Ecto neural progenitor cell (in vitro differentiated cells): ENCODE measurements at regions not wholly inside any gene's neighbourhood (a gene's known extent, or its start where the extent isn't known, plus 50 kb on each side); places are given as distances from the start of the nearest gene placed in this dataset.
"Not testable (repeated sequence)": the region's sequence is repeated elsewhere in the genome, so short reads cannot be mapped to it uniquely, and the experiment has no call there.

ENCODE experiments used
- DNase-seq: peaks from one replicate; pipeline ENCODE4 v3.0.0-alpha.2; 2018; ENCODE audit warnings: low spot score

DNA sequence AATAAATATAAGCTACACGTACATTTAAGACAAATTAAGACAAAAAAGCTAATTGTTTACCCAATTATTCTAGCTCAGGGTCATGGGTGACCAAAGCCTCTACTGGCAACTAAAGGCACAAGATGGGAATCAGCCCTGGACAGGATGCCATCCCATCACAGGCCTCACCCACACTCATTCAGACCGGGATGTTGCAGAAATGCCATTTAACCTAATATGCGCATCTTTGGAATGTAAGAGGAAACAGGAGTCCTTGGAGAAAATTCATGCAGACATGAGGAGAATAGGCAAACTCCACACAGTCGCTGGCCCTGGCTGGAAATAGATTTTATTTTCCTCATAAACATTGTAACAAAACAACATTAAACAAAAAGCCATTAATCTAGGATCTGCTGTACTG, 2003.8 kb upstream of the CDH9 start:
- no peak for DNase-seq

DNA sequence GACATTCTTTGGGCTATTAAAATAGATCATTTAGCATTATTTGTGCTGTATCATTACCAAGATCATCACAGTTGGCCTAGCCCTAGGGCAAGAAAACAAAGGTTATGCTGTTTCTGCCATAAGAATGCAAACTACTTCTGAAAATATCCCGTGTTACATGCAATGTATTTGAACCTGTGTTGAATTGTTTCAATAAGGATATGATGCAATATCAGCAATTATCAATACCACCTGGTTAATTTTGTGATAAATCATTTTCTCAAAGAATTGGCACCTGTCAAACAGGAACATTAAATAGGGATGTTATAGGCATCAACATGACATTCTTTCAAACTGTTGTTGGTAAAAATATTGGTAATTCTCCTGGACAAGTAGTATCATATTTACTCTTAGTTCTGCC, 2002.0 kb upstream of the CDH9 start:
- DNase-seq = no peak

- DNase-seq = no peak
These were observed 2001.6 kb upstream of the CDH9 start for GRCh38 chr5:29039994-29040393.

DNA sequence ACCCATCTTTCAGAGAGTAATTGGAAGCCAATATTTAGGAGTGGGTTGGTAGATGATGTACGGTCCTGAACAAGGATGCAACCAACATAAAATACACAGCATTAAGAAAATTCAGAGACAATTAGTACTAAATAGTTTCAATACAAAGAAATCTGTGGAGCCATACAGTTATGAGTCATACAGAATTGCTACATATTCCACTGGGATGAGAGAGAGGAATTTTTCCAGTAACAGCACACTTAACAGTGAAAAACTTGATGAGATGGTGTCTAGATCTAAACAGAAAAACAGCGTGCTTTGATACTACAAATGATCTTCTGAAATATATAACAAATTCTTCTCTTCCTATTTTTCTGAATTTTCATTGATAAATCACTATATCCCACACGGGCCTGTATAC, 1999.3 kb upstream of the CDH9 start:
- DNase-seq = no peak

DNA sequence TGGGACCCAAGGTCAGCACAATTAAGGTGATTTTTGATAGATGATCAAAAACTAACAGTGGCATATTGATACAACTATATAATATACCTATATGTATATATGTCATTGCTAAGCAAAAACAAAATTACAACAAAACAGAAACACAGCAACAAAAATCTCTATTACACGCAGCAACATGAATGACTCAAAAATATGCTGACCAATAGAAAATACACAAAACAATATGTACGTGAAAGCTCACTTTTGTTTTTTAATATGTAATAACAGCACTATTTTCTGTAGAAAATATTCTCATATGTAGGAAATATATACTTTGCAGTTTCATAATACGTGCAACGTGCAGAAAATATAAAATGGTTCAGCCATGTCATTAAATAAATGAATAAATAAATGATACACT, 1985.7 kb upstream of the CDH9 start:
- DNase-seq = no peak

DNA sequence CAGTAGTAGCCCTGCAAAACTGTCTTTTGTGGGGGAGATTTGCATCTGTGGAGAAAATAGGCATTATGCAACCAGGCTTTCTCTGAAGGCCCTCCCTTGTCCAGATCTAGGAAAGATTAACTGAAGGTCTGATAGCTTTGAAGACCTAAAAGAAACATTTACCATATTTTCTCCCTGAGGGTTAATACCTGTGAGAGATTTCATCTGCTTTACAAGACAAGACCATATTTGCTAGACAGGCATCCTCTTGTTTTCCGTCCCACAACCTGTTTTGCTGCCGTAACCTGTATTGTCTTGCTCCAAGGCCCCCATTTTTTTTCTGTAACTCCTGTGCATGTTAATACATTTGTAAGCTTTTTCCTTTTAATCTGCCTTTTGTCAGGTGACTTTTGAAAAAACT, 1985.2 kb upstream of the CDH9 start:
- DNase-seq = no peak

DNA sequence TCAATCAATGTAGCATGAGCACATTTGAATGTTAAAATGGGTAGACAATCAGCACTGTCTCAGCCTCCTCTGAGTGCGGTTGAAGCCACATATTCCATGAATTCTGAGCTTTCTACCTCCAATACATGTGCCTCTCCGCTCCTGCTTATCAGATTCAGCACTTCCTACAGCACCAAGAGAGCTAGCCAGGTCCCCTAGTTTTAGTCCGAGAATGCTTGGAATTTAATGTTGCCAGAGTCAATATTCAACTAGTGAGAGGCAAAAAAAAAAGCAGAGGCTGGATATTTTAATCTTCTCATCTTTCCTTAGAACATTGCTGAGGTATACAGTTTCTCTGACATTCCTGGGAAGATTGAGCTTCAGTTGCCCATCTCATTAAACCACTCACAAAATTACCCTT, 1979.1 kb upstream of the CDH9 start:
- no peak for DNase-seq

GRCh38 chr5:29016067-29016466, 1977.7 kb upstream of the CDH9 start:
- DNase-seq = no peak

DNA sequence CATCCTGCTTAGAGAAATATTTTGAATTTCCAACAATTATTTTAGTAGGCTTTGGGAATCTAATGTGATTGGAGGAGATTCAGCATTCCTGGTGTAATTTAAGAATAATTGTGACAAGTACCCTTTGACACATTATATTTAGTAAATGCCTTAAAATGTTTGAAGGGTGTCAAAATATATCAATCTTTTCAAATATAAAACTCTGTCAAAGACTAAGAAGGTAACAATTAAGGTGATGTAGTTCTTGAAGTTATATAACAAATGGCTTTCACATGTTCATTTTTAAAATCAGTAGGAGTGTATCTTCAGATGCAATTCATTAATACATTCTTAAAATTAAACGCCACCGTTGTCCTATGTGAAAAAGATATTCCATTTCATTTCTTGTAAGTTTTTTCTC, 1977.1 kb upstream of the CDH9 start:
- no peak for DNase-seq

- no peak for DNase-seq
These were observed 1967.0 kb upstream of the CDH9 start for GRCh38 chr5:29005386-29005785.

- DNase-seq = no peak
These were observed 1964.1 kb upstream of the CDH9 start for GRCh38 chr5:29002481-29002880.

- no peak for DNase-seq
These were observed 1963.3 kb upstream of the CDH9 start for GRCh38 chr5:29001666-29002065.

- no peak for DNase-seq
These were observed 1946.3 kb upstream of the CDH9 start for GRCh38 chr5:28984639-28985038.

GRCh38 chr5:28975508-28975907, 1937.1 kb upstream of the CDH9 start:
- no peak for DNase-seq

GRCh38 chr5:28967848-28968247, 1929.5 kb upstream of the CDH9 start:
- DNase-seq = no peak

- DNase-seq = no peak
These were observed 1923.4 kb upstream of the CDH9 start for GRCh38 chr5:28961816-28962215.

DNA sequence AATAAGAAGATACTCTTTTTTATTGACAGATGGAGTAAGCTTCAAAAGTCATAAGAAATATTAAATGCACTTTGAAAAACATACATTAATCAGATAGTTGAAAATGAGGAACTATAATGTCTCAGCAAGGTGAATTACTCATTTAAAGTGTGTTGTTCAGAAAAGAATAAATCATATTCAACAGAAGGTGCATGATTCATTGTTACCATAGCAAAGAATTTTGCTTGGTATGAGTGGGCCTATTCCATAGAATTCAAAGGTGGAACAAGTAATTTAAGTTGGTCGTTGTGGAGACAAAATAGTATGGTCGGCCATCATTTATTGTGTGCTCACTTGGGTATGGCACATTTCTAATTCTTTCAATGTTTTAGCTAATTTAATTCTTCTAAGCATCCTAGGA, 1920.2 kb upstream of the CDH9 start:
- no peak for DNase-seq

DNA sequence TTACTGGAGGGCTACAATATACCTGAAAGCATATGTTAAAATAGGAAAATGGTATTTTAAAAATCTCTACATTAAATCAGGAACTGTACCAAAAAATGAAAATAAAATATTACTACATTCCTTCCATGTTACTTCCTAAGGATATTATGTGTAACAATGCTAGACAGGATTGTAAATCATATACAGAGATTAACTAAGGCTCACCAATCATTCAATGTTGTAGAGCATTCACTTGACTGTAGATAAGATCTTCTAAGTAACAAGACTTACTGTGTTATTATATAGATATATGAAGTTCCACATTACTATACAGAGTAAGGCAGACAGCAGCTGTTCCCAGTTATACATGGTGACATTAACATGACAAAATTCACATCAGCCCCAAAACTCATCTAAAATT, 1919.1 kb upstream of the CDH9 start:
- DNase-seq = no peak

GRCh38 chr5:28954074-28954473, 1915.7 kb upstream of the CDH9 start:
- no peak for DNase-seq

GRCh38 chr5:28947865-28948264, 1909.5 kb upstream of the CDH9 start:
- no peak for DNase-seq

DNA sequence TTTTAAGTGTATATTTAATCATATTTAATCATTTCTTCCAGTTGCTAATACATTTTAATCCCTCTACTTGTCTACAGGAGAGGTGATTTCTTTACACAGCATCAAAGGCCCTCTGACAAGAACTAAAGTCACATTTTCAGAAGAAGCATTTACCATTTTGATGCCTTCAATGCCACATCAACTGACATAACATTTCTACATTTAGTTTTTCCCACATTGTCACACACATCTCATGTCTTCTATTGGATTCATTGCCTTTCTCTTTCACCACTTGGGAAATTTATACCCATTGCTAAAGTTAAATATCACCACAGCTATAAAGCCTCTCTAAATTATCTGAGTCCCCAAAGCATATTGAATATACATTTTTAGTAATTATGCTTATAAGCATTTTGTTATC, 1907.5 kb upstream of the CDH9 start:
- DNase-seq = no peak

DNA sequence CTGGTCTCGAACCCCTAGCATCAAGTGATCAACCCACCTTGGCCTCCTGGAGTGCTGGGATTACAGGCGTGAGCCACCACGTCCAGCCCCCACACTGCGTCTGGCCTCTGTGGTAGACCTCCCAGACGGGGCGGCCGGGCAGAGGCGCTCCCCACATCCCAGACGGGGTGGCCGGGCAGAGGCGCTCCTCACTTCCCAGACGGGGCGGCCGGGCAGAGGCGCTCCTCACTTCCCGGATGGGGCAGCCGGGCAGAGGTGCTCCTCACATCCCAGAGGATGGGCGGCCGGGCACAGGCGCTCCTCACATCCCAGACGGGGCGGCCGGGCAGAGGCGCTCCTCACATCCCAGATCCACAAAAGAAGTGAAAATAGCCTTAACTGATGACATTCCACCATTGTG, 1891.0 kb upstream of the CDH9 start:
- DNase-seq = not testable (repeated sequence)

GRCh38 chr5:28928327-28928790, 1890.0 kb upstream of the CDH9 start:
- DNase-seq = not testable (repeated sequence)

DNA sequence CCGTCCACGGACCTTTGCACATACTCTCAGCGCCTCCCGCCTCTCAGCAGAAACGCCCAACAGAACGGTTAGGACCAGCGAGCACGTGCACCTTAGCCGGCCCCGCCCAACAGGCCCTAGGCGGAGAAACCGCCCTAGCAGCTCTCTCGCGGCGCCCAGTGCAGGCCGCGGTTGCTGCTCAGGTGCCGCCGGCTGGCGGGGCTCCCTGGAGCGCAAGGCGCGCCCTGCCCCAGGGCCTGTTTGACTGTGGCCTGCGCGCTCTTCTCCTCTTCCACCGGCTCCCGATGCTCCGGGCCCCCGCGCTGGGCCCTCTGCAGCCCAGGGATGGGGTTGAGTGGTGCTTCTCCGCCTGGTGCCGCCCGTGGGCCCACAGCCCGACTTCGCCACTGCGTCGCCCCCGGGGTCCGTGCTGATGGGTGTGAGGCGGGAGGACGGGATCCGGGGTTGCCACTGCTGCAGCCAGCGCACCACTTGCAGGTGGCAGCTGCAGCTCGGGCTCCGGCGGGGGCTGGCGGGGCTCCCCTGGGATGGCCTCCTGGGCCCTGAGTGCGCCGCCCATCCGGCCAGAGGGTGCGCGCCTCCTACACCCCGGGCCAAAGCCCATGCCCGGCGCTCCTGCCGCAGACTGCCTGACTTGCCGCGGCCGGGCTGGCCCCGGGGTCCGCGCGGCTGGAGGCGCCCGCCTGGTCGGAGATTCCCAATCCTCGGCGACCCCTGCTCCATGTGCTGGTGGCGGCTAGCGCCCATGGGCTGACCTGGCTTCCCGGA, 1889.4 kb upstream of the CDH9 start:
- no peak for DNase-seq
